Osteoblast (primary cell): ENCODE measurements at regions not wholly inside any gene's neighbourhood (a gene's known extent, or its start where the extent isn't known, plus 50 kb on each side); places are given as distances from the start of the nearest gene placed in this dataset.

Experiments used
- DNase-seq: peaks from one replicate; pipeline ENCODE4 v3.0.0; 2011; ENCODE audit warnings: low spot score, mixed read lengths; ENCODE audit not compliant: insufficient read length; ENCODE audit errors: missing footprints
- H2AFZ ChIP-seq: 2 replicates; pipeline ENCODE4 v1.6.0; 2011; ENCODE audit warnings: mild to moderate bottlenecking, low read length
- H3K27ac ChIP-seq: 2 replicates; pipeline ENCODE4 v1.5.1; 2011; ENCODE audit warnings: mild to moderate bottlenecking, low read depth, low read length, moderate library complexity
- H3K27me3 ChIP-seq: 2 replicates; pipeline ENCODE4 v1.6.0; 2012; ENCODE audit warnings: mild to moderate bottlenecking, control low read depth, inconsistent platforms, low read length, moderate library complexity; ENCODE audit not compliant: insufficient read depth
- H3K36me3 ChIP-seq: 2 replicates; pipeline ENCODE4 v1.5.1; 2011; ENCODE audit warnings: mild to moderate bottlenecking, low read length, control low read depth, moderate library complexity; ENCODE audit not compliant: insufficient read depth
- H3K4me1 ChIP-seq: 2 replicates; pipeline ENCODE4 v1.5.1; 2011; ENCODE audit warnings: mild to moderate bottlenecking, low read length, control low read depth, moderate library complexity; ENCODE audit not compliant: insufficient read depth
- H3K4me2 ChIP-seq: 2 replicates; pipeline ENCODE4 v1.6.0; 2011; ENCODE audit warnings: mild to moderate bottlenecking, low read length; ENCODE audit not compliant: insufficient read depth
- H3K4me3 ChIP-seq: fragments of 200-600 bp; sonication (generic); 3 replicates; pipeline ENCODE4 v1.5.1; 2012; ENCODE audit warnings: mild to moderate bottlenecking, low read length, inconsistent platforms; ENCODE audit not compliant: insufficient read depth
- H3K79me2 ChIP-seq: 2 replicates; pipeline ENCODE4 v1.6.0; 2012; ENCODE audit warnings: mild to moderate bottlenecking, low read length, control low read depth, inconsistent platforms; ENCODE audit not compliant: insufficient read depth
- H3K9me3 ChIP-seq: 2 replicates; pipeline ENCODE4 v1.5.1; 2011; ENCODE audit warnings: low read depth, low read length, control low read depth
- H4K20me1 ChIP-seq: 2 replicates; pipeline ENCODE4 v1.6.0; 2012; ENCODE audit warnings: mild to moderate bottlenecking, low read length, control low read depth; ENCODE audit not compliant: insufficient read depth
- TF ChIP-seq, protein P1 (sequence below): IDR thresholded peaks from 2 replicates; pipeline ENCODE4 v1.5.1; 2011; ENCODE audit warnings: mild to moderate bottlenecking, low read depth, low read length, moderate library complexity; ENCODE audit errors: extremely low read depth

DNA sequence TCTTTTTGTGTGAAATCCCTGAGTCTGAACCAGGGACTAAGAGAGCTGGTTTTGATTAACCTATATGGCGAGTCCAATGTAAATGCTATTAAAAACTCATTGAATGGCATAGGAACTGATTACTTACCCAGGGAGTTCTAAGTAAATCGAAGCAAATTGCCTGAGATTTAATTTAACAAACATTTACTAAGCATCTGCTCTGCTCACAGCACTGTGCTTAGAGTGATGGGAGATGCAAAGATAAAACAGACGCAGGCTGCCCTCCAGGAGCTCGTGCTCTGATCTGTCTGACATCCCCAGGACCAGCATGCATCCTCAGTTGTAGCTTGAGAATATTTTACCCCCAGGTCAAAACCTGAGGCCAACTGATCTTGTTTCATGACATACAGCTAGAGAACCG, 247.9 kb downstream of the NR2F2 start:
- TF ChIP-seq, protein P1, sequence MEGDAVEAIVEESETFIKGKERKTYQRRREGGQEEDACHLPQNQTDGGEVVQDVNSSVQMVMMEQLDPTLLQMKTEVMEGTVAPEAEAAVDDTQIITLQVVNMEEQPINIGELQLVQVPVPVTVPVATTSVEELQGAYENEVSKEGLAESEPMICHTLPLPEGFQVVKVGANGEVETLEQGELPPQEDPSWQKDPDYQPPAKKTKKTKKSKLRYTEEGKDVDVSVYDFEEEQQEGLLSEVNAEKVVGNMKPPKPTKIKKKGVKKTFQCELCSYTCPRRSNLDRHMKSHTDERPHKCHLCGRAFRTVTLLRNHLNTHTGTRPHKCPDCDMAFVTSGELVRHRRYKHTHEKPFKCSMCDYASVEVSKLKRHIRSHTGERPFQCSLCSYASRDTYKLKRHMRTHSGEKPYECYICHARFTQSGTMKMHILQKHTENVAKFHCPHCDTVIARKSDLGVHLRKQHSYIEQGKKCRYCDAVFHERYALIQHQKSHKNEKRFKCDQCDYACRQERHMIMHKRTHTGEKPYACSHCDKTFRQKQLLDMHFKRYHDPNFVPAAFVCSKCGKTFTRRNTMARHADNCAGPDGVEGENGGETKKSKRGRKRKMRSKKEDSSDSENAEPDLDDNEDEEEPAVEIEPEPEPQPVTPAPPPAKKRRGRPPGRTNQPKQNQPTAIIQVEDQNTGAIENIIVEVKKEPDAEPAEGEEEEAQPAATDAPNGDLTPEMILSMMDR: no peak

DNA sequence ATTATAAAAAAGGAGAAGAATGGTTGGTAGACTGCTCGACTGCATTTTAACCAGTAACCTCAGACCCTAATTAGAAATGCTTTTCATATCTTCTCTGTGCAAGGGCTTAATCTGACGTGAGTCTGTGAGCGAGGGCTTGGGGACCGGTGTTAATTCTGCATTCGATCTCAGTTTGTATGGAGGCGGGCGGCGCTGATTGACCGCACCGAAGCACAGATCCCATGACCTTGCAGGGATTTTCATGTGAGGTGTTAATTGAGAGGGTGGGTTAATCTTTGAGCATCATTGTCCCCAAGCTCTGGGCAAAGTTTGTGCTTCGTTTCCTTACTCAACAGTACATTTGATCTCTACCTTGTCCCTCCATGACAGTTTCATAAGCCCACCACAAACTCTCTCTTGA, 250.9 kb downstream of the NR2F2 start:
- Histone ChIP-seq H3K27ac (no peak overlapping the region), H4K20me1 (no peaks in the 10 kb centered on the region), H3K4me1 (no peaks in the 10 kb centered on the region), H3K4me3 (no peak overlapping the region), H2AFZ (no peak overlapping the region), H3K27me3 (no peaks in the 10 kb centered on the region), H3K36me3 (no peaks in the 10 kb centered on the region), H3K9me3 (no peaks in the 10 kb centered on the region), H3K79me2 (no peaks in the 10 kb centered on the region), H3K4me2 (no peak overlapping the region)
- TF ChIP-seq, protein P1: no peak
- DNase-seq: no peak

More for the DNA sequence above, 247.9 kb downstream of the NR2F2 start:
- H3K4me2 ChIP-seq: no peak overlapping the region
- no peaks in the 10 kb centered on the region for H3K9me3 ChIP-seq
- H3K36me3 ChIP-seq: no peaks in the 10 kb centered on the region
- no peaks in the 10 kb centered on the region for H3K27me3 ChIP-seq
- no peaks in the 10 kb centered on the region for H3K79me2 ChIP-seq
- no peak overlapping the region for H3K4me3 ChIP-seq
- no peaks in the 10 kb centered on the region for H4K20me1 ChIP-seq
- DNase-seq: no peak
- H3K4me1 ChIP-seq: no peaks in the 10 kb centered on the region
- no peak overlapping the region for H2AFZ ChIP-seq
- no peak overlapping the region for H3K27ac ChIP-seq

DNA sequence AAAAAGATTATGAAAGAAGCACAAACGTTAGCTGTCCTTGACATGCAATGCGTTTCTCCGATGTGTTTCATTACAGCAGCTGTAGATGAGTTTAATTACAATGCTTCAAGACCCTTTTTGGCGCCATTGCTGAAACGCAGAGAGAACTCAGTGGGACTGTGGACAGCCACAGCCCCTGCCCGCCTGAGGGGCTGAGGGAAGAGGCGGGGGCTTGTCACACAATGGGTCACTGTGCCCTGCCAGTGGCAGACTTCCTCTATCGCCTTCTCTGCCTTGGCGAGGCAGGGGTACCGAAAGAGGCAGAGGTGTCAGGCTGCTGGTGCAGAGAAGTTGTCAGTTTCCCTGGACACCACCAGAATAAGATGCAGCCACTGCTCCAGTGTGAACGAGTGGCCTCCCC, 252.0 kb downstream of the NR2F2 start:
- H3K36me3 ChIP-seq: no peaks in the 10 kb centered on the region
- no peak for DNase-seq
- TF ChIP-seq, protein P1: no peak
- no peaks in the 10 kb centered on the region for H4K20me1 ChIP-seq
- no peaks in the 10 kb centered on the region for H3K79me2 ChIP-seq
- H2AFZ ChIP-seq: no peak overlapping the region
- no peaks in the 10 kb centered on the region for H3K4me1 ChIP-seq
- no peaks in the 10 kb centered on the region for H3K9me3 ChIP-seq
- no peak overlapping the region for H3K4me2 ChIP-seq
- H3K4me3 ChIP-seq: no peak overlapping the region
- no peaks in the 10 kb centered on the region for H3K27me3 ChIP-seq
- H3K27ac ChIP-seq: no peak overlapping the region

DNA sequence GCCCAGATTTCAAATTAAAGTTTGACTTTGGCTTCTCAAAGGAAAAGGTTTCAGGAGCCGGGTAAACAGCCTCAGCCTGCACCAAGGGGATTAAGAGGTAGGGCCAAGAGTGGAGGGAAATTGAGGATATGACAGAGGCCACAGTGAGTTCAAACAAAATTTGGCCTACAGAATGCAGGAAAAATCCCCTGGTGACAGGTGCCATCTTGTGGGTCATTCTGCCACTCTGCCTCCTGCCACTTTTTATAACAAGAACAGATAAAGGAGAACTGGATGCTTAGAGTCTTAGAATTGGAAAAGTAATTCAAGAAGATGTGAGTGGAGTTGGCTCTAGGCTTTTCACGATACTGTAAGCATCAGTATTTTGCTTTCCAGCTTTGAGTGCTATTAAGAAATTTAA, 253.2 kb downstream of the NR2F2 start:
- H3K27ac ChIP-seq: no peak overlapping the region

More for the DNA sequence above, 253.2 kb downstream of the NR2F2 start:
- no peak for DNase-seq
- Histone ChIP-seq H3K4me1 (no peaks in the 10 kb centered on the region), H3K36me3 (no peaks in the 10 kb centered on the region), H3K9me3 (no peaks in the 10 kb centered on the region), H3K4me3 (no peak overlapping the region), H4K20me1 (no peaks in the 10 kb centered on the region), H3K79me2 (no peaks in the 10 kb centered on the region), H3K4me2 (no peak overlapping the region), H3K27me3 (no peaks in the 10 kb centered on the region), H2AFZ (no peak overlapping the region)
- TF ChIP-seq, protein P1: no peak
